Dendritic cell treated with granulocyte-macrophage colony-stimulating factor and Interleukin-4, amounts not matched to agents 40 ng/mL and 50 ng/mL, for 4 days (primary cell): ENCODE measurements at regions not wholly inside any gene's neighbourhood (a gene's known extent, or its start where the extent isn't known, plus 50 kb on each side); places are given as distances from the start of the nearest gene placed in this dataset.

Source experiments
- H3K27ac Mint-ChIP-seq: one replicate; pipeline ENCODE4 v1.8.0; 2022; ENCODE audit warnings: mild to moderate bottlenecking, mixed read lengths
- H3K27me3 Mint-ChIP-seq: one replicate; pipeline ENCODE4 v1.8.0; 2022; ENCODE audit warnings: mild to moderate bottlenecking, mixed read lengths
- H3K36me3 Mint-ChIP-seq: one replicate; pipeline ENCODE4 v1.8.0; 2022; ENCODE audit warnings: low read depth, mixed read lengths
- H3K4me1 Mint-ChIP-seq: one replicate; pipeline ENCODE4 v1.8.0; 2022; ENCODE audit warnings: low read depth, mixed read lengths
- H3K4me3 Mint-ChIP-seq: one replicate; pipeline ENCODE4 v1.8.0; 2022; ENCODE audit warnings: mild to moderate bottlenecking, moderate library complexity, mixed read lengths
- H3K9me3 Mint-ChIP-seq: one replicate; pipeline ENCODE4 v1.8.0; 2022; ENCODE audit warnings: mixed read lengths
- intact Hi-C: fragments of 100-400 bp; cut with micrococcal nuclease; formaldehyde crosslinking; loops from one replicate; pipeline ENCODE4 v1.15.0; 2022

DNA sequence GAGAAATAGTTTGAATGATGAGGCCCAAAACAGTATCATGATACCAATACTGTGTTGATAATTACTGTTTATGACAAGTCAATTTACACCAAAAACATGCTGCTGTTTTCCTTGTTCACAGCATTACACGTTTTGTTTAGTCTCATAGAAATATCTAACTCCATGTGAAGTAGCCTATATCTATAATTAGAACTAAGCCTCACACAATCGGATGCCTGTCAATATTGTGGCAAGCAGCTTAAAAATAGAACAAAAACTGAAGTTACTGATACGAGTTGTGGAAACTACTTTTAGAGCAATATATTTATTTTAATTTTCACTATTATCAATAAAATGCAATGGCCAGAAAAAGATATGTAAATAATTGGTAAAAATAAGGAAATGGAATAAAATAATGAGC lies 470.8 kb downstream of the ZEB2 start:
- H3K4me3 Mint-ChIP-seq = no peak overlapping the region
- H3K4me1 Mint-ChIP-seq = no peaks in the 10 kb centered on the region
- intact Hi-C loops = no loop called here
- H3K27me3 Mint-ChIP-seq = no peaks in the 10 kb centered on the region
- no peaks in the 10 kb centered on the region for H3K36me3 Mint-ChIP-seq
- H3K27ac Mint-ChIP-seq = no peak overlapping the region
- H3K9me3 Mint-ChIP-seq = no peaks in the 10 kb centered on the region

DNA sequence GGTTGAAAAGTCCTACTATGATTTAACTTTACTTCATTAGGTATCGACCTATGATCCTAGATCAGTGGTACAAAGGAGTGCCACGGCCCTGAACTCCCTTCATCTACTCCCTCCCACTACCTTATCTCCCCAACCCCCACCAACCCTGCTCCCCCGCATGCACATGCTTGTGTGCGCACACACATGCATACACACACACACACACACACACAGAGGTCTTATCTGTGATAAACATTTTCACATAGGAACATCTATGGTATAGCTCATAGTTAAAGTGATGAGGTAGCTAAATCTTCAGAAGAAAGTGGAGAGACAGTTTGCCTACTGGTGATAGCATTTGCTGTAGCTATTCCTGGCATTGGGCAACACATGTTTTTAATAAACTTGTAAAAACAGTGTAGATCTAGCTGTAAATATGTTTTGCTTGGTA lies 471.3 kb downstream of the ZEB2 start:
- intact Hi-C loops = no loop called here
- Mint-ChIP-seq H3K27ac (no peak overlapping the region), H3K36me3 (no peaks in the 10 kb centered on the region), H3K9me3 (no peaks in the 10 kb centered on the region), H3K4me1 (no peaks in the 10 kb centered on the region), H3K27me3 (no peaks in the 10 kb centered on the region), H3K4me3 (no peak overlapping the region)

DNA sequence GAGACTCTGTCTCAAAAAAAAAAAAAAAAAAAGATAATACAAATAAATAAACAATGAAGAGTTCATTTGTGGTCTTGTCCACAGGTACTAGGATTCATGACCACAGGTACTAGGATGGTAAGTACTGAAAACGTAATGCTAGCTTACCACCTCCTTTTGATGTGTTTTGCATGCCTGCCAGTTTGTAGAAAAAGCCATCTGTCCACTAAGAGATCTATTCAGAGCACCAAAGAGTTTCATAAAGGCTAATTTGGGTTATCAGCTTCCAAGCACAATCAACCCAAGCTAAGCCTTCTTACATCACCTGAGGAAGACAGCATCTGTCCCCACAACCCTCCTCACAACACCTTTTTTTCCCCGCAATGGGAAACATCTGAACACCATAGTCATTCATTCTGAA lies 477.2 kb downstream of the ZEB2 start:
- H3K36me3 Mint-ChIP-seq = no peaks in the 10 kb centered on the region
- no peak overlapping the region for H3K4me3 Mint-ChIP-seq
- H3K9me3 Mint-ChIP-seq = no peaks in the 10 kb centered on the region
- no peak overlapping the region for H3K27ac Mint-ChIP-seq
- no peaks in the 10 kb centered on the region for H3K4me1 Mint-ChIP-seq
- intact Hi-C loops = no loop called here
- H3K27me3 Mint-ChIP-seq = no peaks in the 10 kb centered on the region

DNA sequence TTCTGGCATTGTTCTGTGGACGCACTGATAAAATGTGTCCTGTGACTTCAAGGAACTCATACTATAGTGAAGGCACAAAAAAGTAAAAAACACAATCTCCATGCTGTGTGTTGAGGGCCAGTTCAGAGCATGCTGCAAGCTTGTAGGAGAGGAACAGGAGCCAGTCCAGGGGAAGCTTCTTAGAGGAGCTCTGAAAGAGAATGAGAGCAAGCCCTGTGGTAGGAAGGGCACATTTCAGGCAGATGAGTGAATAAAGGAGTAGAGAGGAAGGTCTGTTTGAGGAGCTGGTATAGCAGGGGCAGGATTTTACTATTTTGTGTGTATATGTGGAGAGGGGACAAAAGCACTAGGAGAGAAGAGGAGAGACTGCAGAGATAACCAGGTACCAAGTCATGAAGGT lies 478.3 kb downstream of the ZEB2 start:
- no peaks in the 10 kb centered on the region for H3K36me3 Mint-ChIP-seq
- H3K27me3 Mint-ChIP-seq = no peaks in the 10 kb centered on the region
- H3K4me3 Mint-ChIP-seq = no peak overlapping the region
- no peaks in the 10 kb centered on the region for H3K4me1 Mint-ChIP-seq
- no peaks in the 10 kb centered on the region for H3K9me3 Mint-ChIP-seq
- H3K27ac Mint-ChIP-seq = no peak overlapping the region
- intact Hi-C loops = no loop called here

DNA sequence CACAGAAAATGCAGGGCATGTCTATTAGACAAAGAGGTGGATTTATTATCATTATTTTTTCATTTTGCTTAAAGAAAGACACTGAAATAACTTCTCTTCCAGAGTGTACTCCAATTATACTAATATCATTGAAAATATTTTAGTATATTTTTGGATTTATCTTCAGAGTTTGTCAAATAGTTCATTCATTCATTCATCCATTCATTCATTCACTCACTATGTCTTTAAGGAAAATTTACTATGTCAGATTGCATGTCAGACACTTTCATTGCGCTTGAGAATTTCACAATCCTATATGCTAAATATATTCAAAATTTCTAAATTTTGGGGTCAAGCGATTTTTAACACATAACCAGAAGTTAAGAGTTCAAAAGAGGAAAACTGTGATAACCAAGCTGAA lies 479.1 kb downstream of the ZEB2 start:
- intact Hi-C loops = no loop called here
- H3K27me3 Mint-ChIP-seq = no peaks in the 10 kb centered on the region
- no peaks in the 10 kb centered on the region for H3K4me1 Mint-ChIP-seq
- no peak overlapping the region for H3K27ac Mint-ChIP-seq
- no peak overlapping the region for H3K4me3 Mint-ChIP-seq
- H3K36me3 Mint-ChIP-seq = no peaks in the 10 kb centered on the region
- H3K9me3 Mint-ChIP-seq = no peaks in the 10 kb centered on the region

DNA sequence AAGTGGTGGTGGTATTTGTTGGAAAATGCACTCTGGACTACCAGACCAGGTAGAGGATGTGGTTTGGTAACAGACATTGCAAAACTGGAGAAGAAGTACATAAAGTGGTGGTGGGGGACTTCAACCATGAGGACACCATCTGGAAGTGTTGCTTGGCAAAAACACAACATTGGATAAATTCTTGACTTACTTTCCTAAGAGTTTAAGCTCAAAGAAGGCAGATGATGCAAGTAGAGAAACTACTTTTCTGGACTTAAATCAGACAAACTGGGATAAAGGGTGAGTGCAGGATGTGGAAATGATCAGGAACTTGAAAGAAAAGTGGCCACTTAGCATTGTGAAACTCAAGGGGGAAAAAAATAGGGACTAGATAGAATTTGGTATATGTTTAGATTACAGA lies 487.4 kb downstream of the ZEB2 start:
- intact Hi-C loops = no loop called here
- Mint-ChIP-seq H3K4me1 (no peaks in the 10 kb centered on the region), H3K36me3 (peaks cover 7% of the 10 kb centered on the region), H3K27me3 (no peaks in the 10 kb centered on the region), H3K9me3 (peaks cover 18% of the 10 kb centered on the region), H3K27ac (no peak overlapping the region), H3K4me3 (no peak overlapping the region)

DNA sequence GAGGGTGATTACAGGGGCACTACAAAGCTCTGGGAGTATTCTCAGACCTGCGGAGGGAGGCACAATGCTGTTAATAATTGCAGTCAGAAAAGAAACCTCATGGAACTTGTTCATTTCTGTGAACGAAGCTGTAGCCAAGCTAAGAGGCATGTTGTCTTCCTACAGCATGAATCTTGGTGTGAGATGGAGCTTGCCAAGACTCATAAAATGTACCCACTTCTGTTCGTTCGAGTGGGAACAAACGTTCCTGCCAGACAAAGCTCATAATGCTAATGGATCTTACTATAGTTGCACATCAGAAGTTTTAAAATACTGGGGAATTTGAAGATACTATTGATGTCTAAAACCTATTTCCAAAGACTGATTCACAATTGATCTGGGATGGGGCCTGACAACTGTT lies 489.1 kb downstream of the ZEB2 start:
- Mint-ChIP-seq H3K36me3 (peaks cover 7% of the 10 kb centered on the region), H3K4me3 (no peak overlapping the region), H3K27me3 (no peaks in the 10 kb centered on the region), H3K27ac (no peak overlapping the region), H3K4me1 (no peaks in the 10 kb centered on the region), H3K9me3 (peaks cover 18% of the 10 kb centered on the region)
- intact Hi-C loops = no loop called here

DNA sequence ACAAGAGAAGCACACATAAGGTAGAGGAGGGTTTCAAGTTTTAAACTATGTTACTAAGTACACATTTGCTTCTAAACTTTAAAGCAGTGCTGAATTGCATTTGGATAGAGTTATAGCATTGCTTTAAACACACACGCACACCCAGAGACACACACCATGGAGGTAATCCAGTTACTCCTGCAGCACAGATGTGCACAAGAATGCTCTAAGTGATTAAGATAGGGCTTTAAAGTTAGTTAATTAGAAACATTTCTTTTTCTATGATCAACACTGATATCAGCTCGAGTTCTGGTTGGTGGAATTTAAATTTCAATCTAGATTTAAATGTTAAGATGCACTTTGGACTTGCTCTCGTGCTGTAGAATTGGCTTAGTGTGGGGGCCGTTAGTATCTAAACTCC lies 492.3 kb downstream of the ZEB2 start:
- no peak overlapping the region for H3K27ac Mint-ChIP-seq
- H3K9me3 Mint-ChIP-seq = peaks cover 8% of the 10 kb centered on the region
- intact Hi-C loops = no loop called here
- H3K27me3 Mint-ChIP-seq = no peaks in the 10 kb centered on the region
- H3K4me1 Mint-ChIP-seq = no peaks in the 10 kb centered on the region
- H3K36me3 Mint-ChIP-seq = peaks cover 7% of the 10 kb centered on the region
- no peak overlapping the region for H3K4me3 Mint-ChIP-seq

DNA sequence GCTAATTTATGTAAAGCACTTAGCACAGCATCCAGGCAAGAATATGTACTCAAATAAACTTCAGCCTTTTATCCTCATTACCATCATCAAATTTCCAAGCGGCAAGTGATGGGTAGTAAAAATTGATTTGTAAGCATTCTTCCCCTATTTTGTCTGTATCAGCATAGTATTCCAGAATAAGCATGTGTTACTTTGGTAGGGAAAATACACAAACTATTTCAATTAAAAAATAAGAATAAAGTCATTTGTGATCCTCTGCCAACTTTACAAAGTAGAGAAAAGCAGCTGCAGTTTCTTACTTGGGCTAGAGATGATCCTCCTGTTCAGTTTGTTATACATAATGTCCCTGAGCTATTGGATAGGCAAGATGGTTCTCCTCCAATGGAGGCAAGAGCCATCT lies 493.2 kb downstream of the ZEB2 start:
- H3K27ac Mint-ChIP-seq = no peak overlapping the region
- intact Hi-C loops = no loop called here
- peaks cover 13% of the 10 kb centered on the region for H3K36me3 Mint-ChIP-seq
- H3K9me3 Mint-ChIP-seq = peaks cover 16% of the 10 kb centered on the region
- no peaks in the 10 kb centered on the region for H3K27me3 Mint-ChIP-seq
- H3K4me1 Mint-ChIP-seq = no peaks in the 10 kb centered on the region
- H3K4me3 Mint-ChIP-seq = no peak overlapping the region

DNA sequence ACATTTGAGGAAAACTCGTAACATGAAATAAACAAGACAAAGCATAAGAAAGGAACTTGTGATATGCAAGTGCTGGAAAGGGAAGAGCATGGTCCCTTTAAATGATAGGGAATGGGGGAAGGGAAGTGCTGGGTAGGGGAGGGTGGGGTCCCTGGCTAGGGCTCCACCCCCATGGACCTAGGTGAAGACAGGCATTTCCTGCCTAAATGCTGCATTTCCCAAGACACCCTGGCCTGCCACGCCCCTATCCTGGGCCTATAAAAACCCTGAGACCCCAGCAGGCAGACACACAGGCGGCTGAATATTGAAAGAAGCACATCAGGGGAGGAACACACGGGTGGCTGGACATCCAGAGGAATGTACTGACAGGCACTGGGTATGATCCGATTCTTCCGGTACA lies 499.9 kb downstream of the ZEB2 start:
- intact Hi-C loops = no loop called here
- peaks cover 20% of the 10 kb centered on the region for H3K36me3 Mint-ChIP-seq
- peaks cover 26% of the 10 kb centered on the region for H3K9me3 Mint-ChIP-seq
- H3K4me1 Mint-ChIP-seq = no peaks in the 10 kb centered on the region
- no peak overlapping the region for H3K4me3 Mint-ChIP-seq
- no peak overlapping the region for H3K27ac Mint-ChIP-seq
- H3K27me3 Mint-ChIP-seq = no peaks in the 10 kb centered on the region

DNA sequence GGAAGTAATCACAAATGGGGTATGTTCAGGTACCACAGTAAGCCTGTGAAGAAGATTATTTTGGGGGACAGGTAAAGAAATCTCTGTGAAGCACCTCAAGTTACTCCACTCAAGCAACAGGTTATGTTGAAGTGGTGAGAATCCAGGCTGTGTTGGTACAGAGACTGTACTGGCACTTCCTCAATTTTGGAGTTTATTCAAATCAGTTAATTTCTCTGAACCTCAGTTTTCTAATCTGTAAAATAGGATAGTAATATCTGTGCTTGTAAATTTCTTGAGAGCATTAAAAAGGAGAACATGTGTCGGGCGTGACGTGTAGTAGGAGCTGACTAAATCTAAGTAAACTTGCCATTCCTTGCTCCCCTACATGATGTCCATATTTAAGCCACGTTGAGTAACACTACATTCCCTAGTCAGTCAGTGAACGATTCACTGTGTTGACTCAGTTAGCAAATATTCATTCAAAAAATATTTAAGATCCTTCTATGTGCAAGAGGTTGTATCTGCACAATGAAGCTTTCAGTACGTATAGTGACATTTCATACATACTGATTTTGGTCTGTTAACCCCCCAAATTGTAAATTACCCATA lies 504.2 kb downstream of the ZEB2 start:
- H3K4me1 Mint-ChIP-seq = peaks cover 9% of the 10 kb centered on the region
- H3K4me3 Mint-ChIP-seq = no peak overlapping the region
- intact Hi-C loops = no loop called here
- H3K9me3 Mint-ChIP-seq = no peaks in the 10 kb centered on the region
- H3K27ac Mint-ChIP-seq = no peak overlapping the region
- H3K27me3 Mint-ChIP-seq = no peaks in the 10 kb centered on the region
- H3K36me3 Mint-ChIP-seq = peaks cover 6% of the 10 kb centered on the region

DNA sequence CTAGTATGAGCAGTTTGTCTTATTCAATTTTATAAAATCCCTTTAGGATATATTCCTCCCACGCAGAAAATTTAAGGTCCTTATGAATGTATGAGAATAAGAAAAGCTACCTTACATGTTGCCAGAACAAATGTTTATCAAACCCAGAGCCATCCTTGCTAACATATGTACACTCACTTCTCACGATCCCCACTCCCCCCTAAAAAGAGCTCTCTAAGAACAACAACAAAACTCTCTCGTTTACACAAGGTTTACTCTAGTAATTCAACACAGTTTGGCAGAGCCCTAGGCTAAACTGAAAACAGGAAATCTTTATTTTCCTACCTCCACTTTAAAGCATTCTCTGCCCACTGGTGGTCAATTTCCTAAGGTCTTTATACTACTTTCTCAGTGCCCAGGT lies 504.9 kb downstream of the ZEB2 start:
- H3K9me3 Mint-ChIP-seq = no peaks in the 10 kb centered on the region
- H3K4me3 Mint-ChIP-seq = no peak overlapping the region
- H3K36me3 Mint-ChIP-seq = peaks cover 6% of the 10 kb centered on the region
- intact Hi-C loops = no loop called here
- peaks cover 9% of the 10 kb centered on the region for H3K4me1 Mint-ChIP-seq
- no peak overlapping the region for H3K27ac Mint-ChIP-seq
- H3K27me3 Mint-ChIP-seq = no peaks in the 10 kb centered on the region

- no peak overlapping the region for H3K4me3 Mint-ChIP-seq
- intact Hi-C loops = no loop called here
- no peak overlapping the region for H3K27ac Mint-ChIP-seq
- no peaks in the 10 kb centered on the region for H3K9me3 Mint-ChIP-seq
- peaks cover 9% of the 10 kb centered on the region for H3K4me1 Mint-ChIP-seq
- no peaks in the 10 kb centered on the region for H3K27me3 Mint-ChIP-seq
- peaks cover 3% of the 10 kb centered on the region for H3K36me3 Mint-ChIP-seq
Measured at GRCh38 chr2:144014103-144014502, 505.8 kb downstream of the ZEB2 start.

DNA sequence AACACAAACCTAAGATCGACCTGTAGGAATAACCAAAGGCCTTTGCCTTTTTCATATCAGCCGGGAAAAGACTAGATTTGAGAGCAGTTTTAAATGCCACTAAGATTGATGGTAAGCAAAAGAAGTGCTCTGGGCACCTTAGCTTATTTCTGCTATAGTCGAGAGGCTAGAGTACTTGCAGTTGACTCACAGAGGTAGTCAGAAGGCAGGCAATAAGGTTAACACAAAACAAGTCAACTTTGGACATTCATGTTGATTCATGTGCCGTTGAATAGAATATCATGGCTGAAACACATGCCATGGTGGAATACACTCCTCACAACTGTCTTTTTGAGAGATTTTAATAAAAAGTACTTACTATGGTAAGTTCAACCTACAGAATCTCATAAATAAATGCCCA lies 507.6 kb downstream of the ZEB2 start:
- intact Hi-C loops = no loop called here
- H3K9me3 Mint-ChIP-seq = peaks cover 6% of the 10 kb centered on the region
- peaks cover 9% of the 10 kb centered on the region for H3K4me1 Mint-ChIP-seq
- peaks cover 9% of the 10 kb centered on the region for H3K36me3 Mint-ChIP-seq
- no peak overlapping the region for H3K4me3 Mint-ChIP-seq
- H3K27me3 Mint-ChIP-seq = no peaks in the 10 kb centered on the region
- H3K27ac Mint-ChIP-seq = no peak overlapping the region

DNA sequence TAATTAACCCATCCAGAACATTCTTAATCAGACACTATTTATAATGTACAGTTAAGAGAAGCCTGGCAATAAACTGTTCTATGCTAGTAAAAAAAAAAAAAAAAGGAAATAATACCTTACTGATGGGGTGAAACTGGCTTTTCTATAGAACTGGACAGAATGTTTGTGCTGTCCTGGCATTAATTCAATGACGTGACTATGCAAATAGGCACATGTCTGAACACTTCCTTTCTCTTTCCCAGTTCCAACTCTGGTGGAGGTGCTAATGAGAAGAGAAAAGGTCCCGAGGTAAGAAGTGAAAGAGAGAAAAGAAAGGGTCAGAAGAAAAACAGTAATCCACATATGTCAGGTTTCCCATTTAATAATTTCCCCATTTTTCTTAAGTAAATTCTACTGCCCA lies 508.4 kb downstream of the ZEB2 start:
- intact Hi-C loops = no loop called here
- Mint-ChIP-seq H3K9me3 (peaks cover 6% of the 10 kb centered on the region), H3K36me3 (peaks cover 17% of the 10 kb centered on the region), H3K27ac (no peak overlapping the region), H3K27me3 (no peaks in the 10 kb centered on the region), H3K4me1 (peaks cover 9% of the 10 kb centered on the region), H3K4me3 (no peak overlapping the region)
